NCI-H2029 treated with DMSO at 0.1 percent for 48 hours (cell line): ENCODE measurements at regions not wholly inside any gene's neighbourhood (a gene's known extent, or its start where the extent isn't known, plus 50 kb on each side); places are given as distances from the start of the nearest gene placed in this dataset.
"Not testable (repeated sequence)": the region's sequence is repeated elsewhere in the genome, so short reads cannot be mapped to it uniquely, and the experiment has no call there.

Experiments
- DNase-seq: peaks from one replicate; lab custom pipeline; 2025; lab: John Stamatoyannopoulos, UW

DNA sequence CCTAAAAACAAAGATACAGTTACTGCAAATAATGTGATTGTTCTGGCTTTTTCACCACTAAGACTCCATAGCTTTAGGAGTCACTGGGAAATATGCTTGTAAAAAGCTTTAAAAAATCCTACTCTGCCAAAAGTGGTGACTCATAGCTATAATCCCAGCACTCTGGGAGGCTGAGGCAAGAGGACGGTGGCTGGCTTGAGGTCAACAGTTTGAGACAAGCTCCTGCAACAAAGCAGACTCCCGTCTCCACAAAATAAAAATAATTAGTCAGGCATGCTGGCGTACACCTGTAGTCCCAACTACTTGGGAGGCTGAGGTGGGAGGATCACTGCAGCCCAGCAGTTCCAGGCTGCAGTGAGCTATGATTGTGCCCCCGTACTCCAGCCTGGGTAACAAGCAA is 406.4 kb downstream of the HTR1A start:
- no peak for DNase-seq

DNA sequence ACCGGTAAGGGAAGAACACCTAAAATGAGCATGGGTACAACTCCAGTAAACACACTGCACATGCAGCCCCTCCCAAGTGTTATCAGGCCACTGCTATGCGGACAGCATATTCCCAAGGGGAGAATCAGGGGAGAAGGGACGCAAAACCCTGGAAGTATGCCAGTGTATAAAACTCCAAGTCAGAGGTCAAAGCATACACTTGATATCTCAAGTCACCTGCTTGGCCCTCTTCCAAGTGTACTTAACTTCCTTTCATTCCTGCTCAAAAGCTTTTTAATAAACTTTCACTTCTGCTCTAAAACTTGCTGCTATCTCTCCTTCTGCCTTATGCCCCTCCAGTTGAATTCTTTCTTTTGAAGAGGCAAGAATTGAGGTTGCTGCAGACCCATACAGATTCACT is 408.1 kb downstream of the HTR1A start:
- no peak for DNase-seq

DNA sequence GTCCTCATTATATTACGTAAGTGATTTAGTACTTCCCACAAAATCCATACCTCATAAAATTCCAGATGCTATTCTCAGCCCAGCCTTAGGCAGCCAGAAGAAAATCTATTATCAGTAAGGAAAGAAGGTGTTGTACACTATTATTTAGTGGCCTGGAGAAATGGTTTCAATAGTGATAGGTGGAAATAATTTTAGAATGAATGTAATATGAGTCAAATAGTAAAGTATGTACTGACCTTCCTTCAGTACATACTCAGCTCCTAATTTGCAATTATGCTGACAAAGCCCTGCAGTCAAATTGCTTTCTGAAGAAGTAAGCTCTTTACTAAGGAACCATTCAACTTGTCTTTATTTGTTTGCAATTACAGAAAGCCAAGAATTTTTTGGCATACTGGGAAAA is 409.2 kb downstream of the HTR1A start:
- DNase-seq: no peak

DNA sequence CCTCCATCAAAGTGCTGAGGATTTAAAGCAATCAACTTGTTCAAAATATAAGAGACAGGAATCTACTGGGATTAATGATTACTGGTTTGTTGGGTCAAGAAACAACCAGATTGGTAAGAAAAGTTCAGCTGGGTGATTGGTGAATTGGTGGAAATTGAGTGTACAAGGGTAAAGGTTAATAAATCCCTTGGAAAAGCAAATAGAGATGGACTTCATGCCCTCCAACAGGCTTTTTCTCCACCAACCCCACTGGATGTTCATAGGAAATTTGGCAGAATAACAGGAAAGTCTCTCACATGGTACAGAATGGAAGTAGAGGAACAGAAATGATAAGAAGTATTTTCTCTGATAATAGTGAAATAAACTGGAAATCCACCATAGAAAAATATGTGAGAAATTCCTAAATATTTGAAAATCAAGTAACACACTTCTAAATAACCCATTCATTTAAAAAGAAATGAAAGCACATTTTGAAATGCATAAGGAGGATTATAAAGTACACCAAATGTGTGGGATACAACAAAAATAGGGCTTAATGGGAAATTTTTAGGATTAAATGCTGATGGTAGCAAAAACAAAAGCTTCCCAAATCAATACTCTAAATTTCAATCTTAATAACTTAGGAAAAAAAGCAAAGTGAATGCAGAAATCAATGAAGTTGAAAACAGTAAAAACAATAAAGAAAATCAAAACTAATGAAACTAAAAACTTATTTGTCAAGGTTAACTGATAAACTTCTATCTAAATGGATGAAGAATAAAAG is 426.2 kb downstream of the HTR1A start:
- no peak for DNase-seq

DNA sequence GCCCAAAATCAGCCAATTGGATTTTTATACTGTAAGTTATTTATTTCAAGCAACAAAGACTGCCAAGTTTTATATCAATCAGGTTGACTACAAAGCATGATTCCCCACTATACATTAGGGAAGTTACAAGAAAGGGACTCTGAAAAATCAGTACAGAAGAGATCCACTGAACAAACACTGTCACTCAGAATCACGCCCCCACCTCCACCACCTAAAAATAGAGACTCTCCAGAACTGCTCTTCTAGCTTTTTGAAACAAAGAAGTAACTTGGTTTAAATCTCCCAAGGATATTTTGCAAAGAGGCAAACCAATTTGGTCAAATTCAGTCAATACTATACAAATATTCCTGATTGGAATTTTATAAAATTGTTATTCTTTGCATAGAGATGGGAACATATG is 438.0 kb downstream of the HTR1A start:
- no peak for DNase-seq

DNA sequence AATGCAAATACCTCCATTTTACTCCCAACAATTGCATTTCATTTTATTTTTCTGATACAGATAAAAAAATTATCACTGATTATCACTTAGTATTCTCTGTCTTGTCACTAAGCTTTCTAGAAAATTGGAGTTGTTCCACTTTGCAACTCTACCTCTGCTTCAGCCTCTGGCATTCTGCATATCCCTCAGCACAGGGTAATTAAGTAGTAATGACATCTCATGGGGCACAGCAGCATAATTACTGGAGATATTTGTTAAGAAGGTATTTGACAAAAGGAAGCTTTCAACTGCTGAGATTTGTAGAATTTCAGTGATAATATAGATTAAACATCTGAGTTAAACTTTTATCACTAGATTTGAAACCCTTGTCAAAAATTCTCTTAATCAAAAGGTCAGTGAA is 446.2 kb downstream of the HTR1A start:
- DNase-seq: no peak

DNA sequence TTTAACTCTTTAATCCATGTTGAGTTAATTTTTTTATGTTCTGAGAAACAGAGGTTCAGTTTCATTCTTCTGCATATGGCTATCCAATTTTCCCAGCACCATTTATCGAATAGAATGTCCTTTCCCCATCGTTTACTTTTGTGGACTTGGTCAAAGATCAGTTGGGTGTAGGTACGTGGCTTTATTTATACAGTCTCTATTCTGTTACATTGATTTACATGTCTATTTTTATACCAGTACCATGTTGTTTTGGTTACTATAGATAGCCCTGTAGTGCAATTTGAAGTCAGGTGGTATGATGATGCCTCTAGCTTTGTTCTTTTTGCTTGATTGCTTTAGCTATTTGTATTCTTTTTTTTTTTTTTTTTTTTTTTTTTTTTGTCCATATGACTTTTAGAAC is 462.0 kb downstream of the HTR1A start:
- DNase-seq: no peak

DNA sequence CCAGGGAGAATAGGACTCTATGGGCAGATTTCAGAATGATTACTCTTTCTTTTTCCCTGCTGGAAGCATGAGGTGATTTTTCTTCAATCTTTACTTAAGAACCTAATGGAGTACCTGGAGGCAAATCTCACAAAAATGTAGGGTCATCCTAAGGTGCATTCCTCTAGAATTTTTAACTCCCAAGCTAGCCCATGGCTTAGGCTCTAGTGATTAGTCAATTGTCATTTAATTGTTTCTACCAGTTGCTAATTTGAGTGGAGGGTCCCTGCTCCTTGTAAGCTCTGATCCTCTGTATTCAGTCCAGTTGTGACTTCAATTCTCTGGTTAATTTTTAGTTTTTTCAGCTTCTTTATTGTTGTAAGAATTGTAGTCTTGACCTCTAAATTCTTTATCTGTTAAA is 467.0 kb downstream of the HTR1A start:
- no peak for DNase-seq

DNA sequence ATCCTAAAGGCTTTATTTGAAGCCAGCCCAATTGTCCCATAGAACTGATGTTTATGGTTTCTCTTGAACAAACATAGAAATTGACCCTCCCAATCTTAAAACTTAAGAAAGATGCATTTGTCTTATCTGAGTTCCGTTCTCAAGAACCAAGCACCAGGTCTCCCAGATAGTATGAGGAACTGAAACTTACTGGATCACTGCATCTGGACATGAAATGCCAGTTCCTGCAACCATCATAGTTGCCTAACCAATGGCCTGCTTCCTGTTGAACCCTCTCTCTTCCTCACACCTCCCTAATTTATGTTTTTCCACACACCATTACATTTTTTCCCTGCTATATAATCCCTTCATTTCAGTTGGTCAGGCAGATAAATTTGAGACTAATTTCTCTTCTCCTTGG is 478.9 kb downstream of the HTR1A start:
- no peak for DNase-seq

DNA sequence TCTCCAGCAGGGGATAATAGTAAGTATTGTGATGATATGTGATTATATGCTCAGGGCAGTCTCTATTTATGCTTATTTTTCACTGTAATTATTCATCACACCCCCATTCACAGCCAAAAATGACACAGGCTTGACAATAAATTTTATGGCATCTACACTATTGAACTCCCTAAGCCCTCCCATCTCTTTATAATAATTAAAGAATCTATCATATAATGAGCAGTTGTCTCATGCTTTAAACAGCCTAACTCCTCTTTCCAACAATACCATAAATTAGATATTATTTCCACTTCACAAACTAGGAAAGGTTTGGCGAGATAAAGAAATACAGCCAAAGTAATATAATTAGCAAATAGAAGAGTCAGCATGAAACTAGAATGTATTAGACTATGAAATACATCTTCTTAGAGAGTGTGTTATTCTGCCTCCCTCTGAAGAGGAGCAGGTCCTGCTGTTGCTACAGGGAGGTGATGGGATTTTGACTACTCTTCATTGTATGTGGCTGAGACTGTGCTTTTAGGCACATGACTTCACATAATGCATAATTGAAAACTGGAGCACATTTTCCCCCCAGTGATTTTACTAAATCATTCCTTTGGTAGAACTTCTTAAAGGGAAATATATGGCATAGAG is 488.8 kb downstream of the HTR1A start:
- no peak for DNase-seq

DNA sequence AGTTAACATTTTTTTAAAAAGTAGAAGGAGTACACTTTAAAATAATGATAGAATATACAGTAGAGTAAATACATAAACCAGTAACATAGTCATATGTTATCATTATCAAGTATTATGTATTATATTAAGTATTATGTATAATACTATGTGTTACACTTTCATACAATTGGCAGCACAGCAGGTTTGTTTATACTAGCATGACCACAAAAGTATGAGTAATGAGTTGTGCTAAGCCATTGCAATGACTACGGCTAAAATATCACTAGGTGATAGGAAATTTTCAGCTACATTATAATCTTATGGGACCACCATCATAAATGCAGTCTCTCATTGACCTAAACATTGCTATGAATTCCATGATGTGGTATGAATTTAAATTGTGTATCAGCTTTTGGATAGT is 506.0 kb downstream of the HTR1A start:
- DNase-seq: no peak

DNA sequence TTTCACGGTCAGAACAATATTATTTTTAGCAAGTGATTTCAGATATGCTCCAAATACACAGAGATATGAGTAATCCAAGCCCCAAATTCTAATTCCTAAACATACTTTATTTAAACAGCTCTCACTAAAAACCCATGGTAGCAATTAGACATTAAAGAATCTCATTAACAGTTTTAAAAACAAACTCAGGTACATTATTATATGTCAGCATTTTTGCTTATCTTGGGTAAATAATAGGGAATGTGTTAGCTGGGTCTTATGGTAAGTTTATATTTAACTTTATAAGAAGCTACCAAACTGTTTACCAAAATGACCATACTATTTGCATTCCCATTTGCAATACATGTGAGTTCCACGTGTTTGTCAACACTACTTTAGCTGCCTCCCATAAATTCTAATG is 511.1 kb downstream of the HTR1A start:
- DNase-seq: no peak

DNA sequence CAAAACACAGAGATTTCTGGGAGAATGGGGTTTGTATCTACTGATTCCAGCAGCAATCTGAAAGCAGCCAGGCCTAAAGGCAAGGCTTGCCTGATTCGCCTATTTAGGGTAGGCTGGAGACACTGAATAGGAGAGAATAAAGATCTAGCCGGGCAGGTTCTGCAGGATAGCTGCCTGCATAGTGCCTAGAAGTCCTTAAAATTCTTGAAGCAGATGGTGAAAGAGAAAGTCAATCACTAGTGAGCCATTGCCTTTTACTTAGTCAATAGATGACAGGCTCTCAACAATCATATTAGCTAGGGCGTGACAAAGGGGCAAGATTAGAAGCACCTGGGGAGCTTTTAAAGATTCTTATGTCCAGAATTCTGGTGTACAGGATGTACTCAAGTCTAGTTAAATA is 522.7 kb downstream of the HTR1A start:
- no peak for DNase-seq

DNA sequence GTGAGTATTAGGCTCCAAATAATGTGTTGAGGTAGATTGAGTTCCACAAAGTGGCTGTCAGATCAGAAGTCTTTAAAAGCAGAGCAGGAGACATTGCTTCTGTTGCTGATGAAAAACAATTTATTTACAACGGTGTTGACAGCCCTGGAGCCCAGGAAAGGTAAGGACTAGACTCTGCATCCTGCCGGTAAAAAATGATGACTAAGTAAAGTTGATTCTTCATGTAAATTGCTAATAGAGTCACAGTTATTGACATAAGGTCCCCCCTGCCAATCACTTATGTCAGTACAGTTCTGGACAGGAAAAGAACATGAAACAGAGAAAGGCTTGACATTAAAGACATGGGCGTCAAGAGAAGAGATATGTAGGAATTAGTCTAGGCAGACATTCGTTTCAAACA is 552.5 kb downstream of the HTR1A start:
- no peak for DNase-seq

DNA sequence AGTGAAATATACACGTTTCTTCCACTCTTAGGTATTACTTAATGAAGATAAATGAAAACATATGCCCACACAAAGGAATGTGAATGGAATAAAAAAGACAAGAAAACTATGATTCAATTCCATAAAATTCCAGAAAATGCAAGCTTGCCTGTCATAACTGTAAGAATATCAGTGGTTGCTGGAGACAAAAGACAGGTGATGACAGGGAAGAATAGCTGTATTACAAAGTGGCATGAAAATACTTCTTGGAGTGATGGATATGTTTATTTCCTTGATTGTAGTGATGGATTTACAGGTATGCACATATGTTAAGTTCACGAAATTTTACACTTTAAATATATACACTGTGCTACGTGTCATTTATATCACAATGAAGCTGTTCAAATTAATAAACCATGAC is 553.3 kb downstream of the HTR1A start:
- DNase-seq: no peak

DNA sequence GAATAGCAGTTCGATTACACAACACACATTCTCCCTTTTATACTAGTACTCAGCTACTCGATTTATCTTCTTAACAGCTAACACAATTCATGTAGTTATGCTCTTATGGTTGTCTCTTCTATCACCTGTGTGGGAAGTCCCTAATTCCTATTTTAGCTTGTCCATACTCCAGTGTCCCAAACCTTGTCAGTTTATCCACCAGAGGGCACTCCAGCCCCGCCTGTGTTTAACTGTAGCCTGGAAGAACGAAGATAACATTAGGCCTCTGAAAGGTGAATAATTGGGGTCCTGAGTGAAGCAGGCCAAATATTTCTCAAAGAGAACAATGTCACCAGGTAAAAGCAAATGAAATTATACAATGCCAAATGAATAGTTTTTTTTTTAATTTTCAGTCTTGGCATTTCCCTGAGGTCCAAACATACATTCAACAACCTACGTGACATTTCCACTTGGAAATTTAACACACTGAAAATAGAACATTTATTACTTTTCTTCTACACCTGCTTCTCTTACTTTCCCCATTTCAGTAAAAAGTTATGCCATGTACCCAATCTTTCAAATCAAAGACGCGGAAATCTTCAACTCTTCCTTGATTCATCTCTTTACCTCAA is 560.7 kb downstream of the HTR1A start:
- DNase-seq: peak; percentile 5

DNA sequence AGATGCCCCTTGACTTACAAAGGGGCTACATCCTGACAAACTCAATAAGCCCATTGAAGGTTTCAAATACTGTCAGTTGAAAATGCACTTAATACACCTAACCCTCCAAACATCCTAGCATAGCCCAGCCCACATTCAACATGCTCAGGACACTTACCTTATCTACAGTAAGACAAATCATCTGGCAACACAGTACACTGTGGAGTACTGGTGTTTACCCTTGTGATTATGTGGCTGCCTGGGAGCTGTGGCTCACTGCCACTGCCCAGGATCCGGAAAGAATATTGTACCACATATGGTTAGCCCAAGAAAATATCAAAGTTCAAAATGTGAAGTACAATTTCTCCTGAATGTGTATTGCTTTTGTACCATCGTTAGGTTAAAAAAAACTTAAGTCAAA is 562.2 kb downstream of the HTR1A start:
- no peak for DNase-seq

DNA sequence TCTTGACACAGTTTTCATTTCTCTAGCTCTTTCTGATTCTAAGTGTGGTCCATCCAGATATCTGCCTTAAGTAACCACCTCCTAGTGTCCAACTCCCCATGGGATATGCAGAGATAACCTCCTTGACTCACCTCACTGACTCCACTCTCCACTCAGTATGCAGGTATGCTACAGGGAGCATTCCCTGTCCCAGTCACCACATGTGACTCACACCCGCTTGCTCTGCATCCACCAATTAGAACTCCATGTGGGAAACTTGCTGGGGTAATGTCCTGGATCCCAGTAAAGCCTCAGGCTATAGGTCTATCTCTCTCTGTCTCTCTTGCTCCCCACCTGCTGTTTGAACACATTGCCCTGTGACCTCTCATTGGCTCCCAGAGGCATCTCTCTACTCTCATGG is 563.9 kb downstream of the HTR1A start:
- no peak for DNase-seq

DNA sequence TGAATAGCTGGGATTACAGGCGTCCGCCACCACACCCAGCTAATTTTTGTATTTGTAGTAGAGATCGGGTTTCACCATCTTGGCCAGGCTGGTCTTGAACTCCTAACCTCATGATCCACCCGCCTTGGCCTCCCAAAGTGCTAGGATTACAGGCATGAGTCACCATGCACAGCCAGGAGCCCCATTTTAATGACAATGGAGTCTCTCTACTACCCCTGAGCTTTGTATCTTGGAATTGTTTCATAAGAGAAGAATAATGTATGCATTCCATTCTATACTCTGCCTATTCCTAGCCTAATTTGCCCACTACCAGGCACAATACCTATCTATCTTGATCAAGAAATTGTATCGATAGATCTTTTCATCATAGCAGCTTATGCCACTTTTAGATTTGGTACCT is 574.1 kb downstream of the HTR1A start:
- not testable (repeated sequence) for DNase-seq

DNA sequence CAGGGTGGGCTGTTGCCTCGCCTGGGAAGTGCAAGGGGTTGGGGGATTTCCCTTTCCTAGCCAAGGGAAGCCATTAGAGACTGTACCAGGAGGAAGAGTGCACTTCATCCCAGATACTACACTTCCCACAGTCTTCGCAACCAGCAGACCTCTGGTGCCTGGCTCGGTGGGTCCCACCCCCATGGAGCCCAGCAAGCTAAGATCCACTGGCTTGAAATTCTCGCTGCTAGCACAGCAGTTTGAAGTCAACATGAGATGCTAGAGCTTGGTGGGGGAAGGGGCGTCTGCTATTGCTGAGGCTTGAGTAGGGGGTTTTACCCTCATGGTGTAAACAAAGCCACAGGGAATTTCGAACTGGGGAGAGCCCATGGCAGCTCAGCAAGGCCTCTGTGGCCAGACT is 586.4 kb downstream of the HTR1A start:
- no peak for DNase-seq

DNA sequence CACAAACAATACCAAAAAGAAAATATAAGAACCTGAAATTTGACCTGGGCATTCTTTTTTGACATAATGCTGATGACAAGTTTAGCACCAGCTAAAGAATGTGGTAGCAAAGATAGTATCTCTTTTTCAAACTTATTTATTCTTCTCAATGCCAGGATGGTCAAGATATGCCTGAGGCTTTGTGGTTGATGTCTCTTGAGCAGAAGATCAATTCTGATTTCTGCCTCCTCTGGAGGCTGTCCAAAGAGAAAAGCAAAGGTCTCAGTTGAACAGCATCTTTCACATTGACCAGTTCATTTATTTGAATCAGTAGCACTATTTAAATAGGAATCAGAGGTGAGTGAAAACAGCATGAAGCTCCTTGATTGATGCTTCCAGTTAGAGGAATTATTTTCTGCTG is 588.2 kb downstream of the HTR1A start:
- no peak for DNase-seq

DNA sequence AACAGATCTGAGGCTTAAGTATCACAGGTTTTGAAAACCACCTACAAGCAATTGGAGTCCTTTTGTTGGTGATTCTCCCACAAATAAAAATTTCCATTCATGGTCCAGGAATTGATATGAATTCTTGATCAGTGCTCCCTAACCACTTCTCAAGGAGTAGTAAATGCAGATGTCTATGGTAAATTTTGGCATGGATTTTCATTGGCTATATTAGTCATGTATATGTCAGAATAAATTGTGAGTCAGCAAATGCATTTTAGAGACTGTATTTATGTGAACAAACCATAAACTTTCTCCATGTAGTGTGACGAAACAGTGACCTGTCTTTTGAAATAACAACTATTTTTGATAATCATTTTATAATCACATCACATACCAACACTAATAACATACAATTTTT is 611.1 kb downstream of the HTR1A start:
- DNase-seq: no peak

DNA sequence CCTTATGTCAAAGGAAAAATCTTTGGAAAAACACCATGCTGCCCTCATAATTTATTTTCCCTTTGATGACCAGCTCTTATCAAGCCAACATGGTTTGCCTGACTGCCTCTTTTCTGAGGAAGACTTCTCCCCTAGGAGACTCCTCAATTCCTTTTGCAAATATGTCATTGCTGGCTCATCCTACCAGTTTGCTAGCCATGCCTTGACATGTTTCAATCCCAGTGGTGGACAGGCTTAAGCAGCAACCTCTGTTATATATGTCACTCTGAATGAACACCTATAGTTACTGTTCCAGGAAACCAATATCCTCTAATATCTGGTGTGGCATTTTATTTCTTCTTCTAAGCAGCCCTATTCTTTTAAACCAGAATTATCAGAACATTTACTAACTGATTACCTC is 615.8 kb downstream of the HTR1A start:
- DNase-seq: no peak

DNA sequence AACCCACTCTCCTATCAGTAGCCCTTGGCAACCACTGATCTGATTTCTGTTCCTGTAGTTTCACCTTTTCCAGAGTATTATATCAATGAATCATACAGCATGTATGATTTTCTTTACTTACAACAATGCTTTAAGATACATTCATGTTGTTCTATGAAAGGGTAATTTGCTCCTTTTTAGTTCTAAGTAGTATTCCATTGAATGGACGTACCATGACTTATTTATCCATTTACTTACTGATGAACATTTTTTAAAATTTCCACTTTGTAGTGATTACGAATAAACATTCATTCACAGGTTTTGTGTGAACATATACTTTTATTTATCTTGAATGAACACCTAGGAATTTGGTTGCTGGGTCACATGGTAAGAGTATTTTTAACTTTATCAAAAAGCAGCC is 620.8 kb downstream of the HTR1A start:
- no peak for DNase-seq
